LHCN-M2 (cell line): ENCODE measurements at regions not wholly inside any gene's neighbourhood (a gene's known extent, or its start where the extent isn't known, plus 50 kb on each side); places are given as distances from the start of the nearest gene placed in this dataset.
"Not testable (repeated sequence)": the region's sequence is repeated elsewhere in the genome, so short reads cannot be mapped to it uniquely, and the experiment has no call there.

Source experiments
- DNase-seq: peaks from one replicate; pipeline ENCODE4 v3.0.0-alpha.2; 2012; ENCODE audit warnings: low read depth

- no peak for DNase-seq
Observed at GRCh38 chr5:44543511-44543910, 154.3 kb upstream of the FGF10 start.

GRCh38 chr5:44542470-44542869, 153.2 kb upstream of the FGF10 start:
- DNase-seq: no peak

GRCh38 chr5:44539602-44539919, 150.3 kb upstream of the FGF10 start:
- no peak for DNase-seq

GRCh38 chr5:44538797-44539601, 149.8 kb upstream of the FGF10 start:
- no peak for DNase-seq

GRCh38 chr5:44536650-44537260, 147.5 kb upstream of the FGF10 start:
- peak; percentile 10 for DNase-seq

- no peak for DNase-seq
Observed at GRCh38 chr5:44535621-44536020, 146.4 kb upstream of the FGF10 start.

- no peak for DNase-seq
Observed at GRCh38 chr5:44532981-44533380, 143.8 kb upstream of the FGF10 start.

- not testable (repeated sequence) for DNase-seq
Observed at GRCh38 chr5:44531756-44532155, 142.5 kb upstream of the FGF10 start.

GRCh38 chr5:44530783-44531182, 141.6 kb upstream of the FGF10 start:
- not testable (repeated sequence) for DNase-seq

- DNase-seq: no peak
Observed at GRCh38 chr5:44511596-44511995, 122.4 kb upstream of the FGF10 start.

GRCh38 chr5:44506561-44506960, 117.3 kb upstream of the FGF10 start:
- DNase-seq: peak; percentile 31

- DNase-seq: no peak
Observed at GRCh38 chr5:44499381-44499780, 110.2 kb upstream of the FGF10 start.

- DNase-seq: no peak
Observed at GRCh38 chr5:44497606-44498005, 108.4 kb upstream of the FGF10 start.

GRCh38 chr5:44495280-44495679, 106.1 kb upstream of the FGF10 start:
- no peak for DNase-seq

GRCh38 chr5:44489759-44490158, 100.5 kb upstream of the FGF10 start:
- DNase-seq: no peak

GRCh38 chr5:44486591-44486990, 97.4 kb upstream of the FGF10 start:
- DNase-seq: no peak

- no peak for DNase-seq
Observed at GRCh38 chr5:44454002-44454401, 64.8 kb upstream of the FGF10 start.

GRCh38 chr5:44446399-44446798, 57.2 kb upstream of the FGF10 start:
- DNase-seq: no peak

GRCh38 chr5:44443172-44443571, 54.0 kb upstream of the FGF10 start:
- no peak for DNase-seq

GRCh38 chr5:44441460-44441859, 52.2 kb upstream of the FGF10 start:
- DNase-seq: no peak

GRCh38 chr5:44440186-44440585, 51.0 kb upstream of the FGF10 start:
- DNase-seq: no peak
